ENCODE measurements at regions not wholly inside any gene's neighbourhood (a gene's known extent, or its start where the extent isn't known, plus 50 kb on each side); places are given as distances from the start of the nearest gene placed in this dataset.

DNA sequence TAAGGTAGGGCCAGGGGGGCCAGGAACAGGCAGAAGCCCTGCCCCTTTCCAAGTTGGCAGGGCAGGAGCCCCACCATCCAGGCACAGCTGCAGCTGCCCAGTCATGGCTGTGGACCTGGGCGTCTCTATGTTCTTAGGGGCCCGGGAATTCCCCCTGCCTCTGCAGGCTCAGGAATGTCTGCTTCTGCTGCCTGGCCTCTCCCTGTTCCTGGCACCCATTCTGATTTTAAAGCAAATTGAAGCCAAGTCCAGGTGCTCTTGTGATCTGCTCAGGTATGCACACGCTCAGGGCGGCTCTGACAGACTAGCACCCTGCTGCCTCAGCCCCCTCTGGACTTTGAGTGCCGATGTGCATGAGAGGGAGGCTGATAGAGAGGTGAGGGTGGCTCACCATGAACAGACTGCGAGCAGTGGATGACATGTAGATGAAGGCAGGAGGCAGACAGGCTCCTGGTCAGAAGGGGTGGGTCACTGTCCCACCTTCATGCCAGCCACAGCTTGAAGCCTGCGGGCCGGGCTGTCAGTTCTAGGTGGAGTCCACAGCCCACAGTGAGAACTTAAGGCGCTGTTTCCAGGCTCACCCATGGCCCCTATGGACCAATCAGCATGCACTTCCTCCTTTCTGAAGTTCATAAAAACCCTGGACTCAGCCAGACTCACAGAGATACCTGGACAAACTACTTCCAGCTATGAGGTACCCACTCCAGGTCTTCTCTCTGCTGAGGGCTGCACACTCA is 747.8 kb upstream of the GBE1 start:
- no peaks in the 10 kb centered on the region for H3K9me3 ChIP-seq (ENCODE audit: low read depth, low read length)
- no peaks in the 10 kb centered on the region for H3K36me3 ChIP-seq (ENCODE audit: insufficient read depth, low read length)
- no peak overlapping the region for H3K4me3 ChIP-seq
- no peak overlapping the region for H3K9ac ChIP-seq (ENCODE audit: insufficient read length)
- TF ChIP-seq EZH2 (IDR thresholded peaks at IDR 0.05) (no peak), FOXP2 (optimal IDR thresholded peaks at IDR 0.05; ENCODE audit: control extremely low read depth, extremely low read length, insufficient read depth) (no peak), POLR2AphosphoS5 (IDR thresholded peaks at IDR 0.05; ENCODE audit: borderline replicate concordance, low read depth, low read length) (no peak)
- no peak overlapping the region for H3K27ac ChIP-seq
- DNase-seq (ENCODE audit: low read depth, low spot score) = no peak

GRCh38 chr3:82506204-82506603 is 744.8 kb upstream of the GBE1 start:
- no peak for TF ChIP-seq FOXP2 (optimal IDR thresholded peaks at IDR 0.05; ENCODE audit: control extremely low read depth, extremely low read length, insufficient read depth)
- TF ChIP-seq EZH2 (IDR thresholded peaks at IDR 0.05) = no peak
- no peak for TF ChIP-seq POLR2AphosphoS5 (IDR thresholded peaks at IDR 0.05; ENCODE audit: borderline replicate concordance, low read depth, low read length)
- Histone ChIP-seq H3K9me3 (ENCODE audit: low read depth, low read length) (no peaks in the 10 kb centered on the region), H3K9ac (ENCODE audit: insufficient read length) (no peak overlapping the region), H3K36me3 (ENCODE audit: insufficient read depth, low read length) (no peaks in the 10 kb centered on the region), H3K27ac (no peak overlapping the region), H3K4me3 (no peak overlapping the region)
- DNase-seq (ENCODE audit: low read depth, low spot score) = no peak

GRCh38 chr3:82505079-82505756 is 743.8 kb upstream of the GBE1 start:
- DNase-seq (ENCODE audit: low read depth, low spot score) = no peak
- Histone ChIP-seq H3K36me3 (ENCODE audit: insufficient read depth, low read length) (no peaks in the 10 kb centered on the region), H3K27ac (no peak overlapping the region), H3K9ac (ENCODE audit: insufficient read length) (no peak overlapping the region), H3K9me3 (ENCODE audit: low read depth, low read length) (no peaks in the 10 kb centered on the region), H3K4me3 (no peak overlapping the region)
- TF ChIP-seq FOXP2 (optimal IDR thresholded peaks at IDR 0.05; ENCODE audit: control extremely low read depth, extremely low read length, insufficient read depth) (no peak), EZH2 (IDR thresholded peaks at IDR 0.05) (no peak), POLR2AphosphoS5 (IDR thresholded peaks at IDR 0.05; ENCODE audit: borderline replicate concordance, low read depth, low read length) (no peak)

- Histone ChIP-seq H3K9ac (ENCODE audit: insufficient read length) (no peak overlapping the region), H3K9me3 (ENCODE audit: low read depth, low read length) (no peaks in the 10 kb centered on the region), H3K36me3 (ENCODE audit: insufficient read depth, low read length) (no peaks in the 10 kb centered on the region), H3K4me3 (no peak overlapping the region), H3K27ac (no peak overlapping the region)
- no peak for TF ChIP-seq EZH2 (IDR thresholded peaks at IDR 0.05)
- TF ChIP-seq POLR2AphosphoS5 (IDR thresholded peaks at IDR 0.05; ENCODE audit: borderline replicate concordance, low read depth, low read length) = no peak
- TF ChIP-seq FOXP2 (optimal IDR thresholded peaks at IDR 0.05; ENCODE audit: control extremely low read depth, extremely low read length, insufficient read depth) = no peak
- no peak for DNase-seq (ENCODE audit: low read depth, low spot score)
These were observed 736.7 kb upstream of the GBE1 start for GRCh38 chr3:82498186-82498585.

DNA sequence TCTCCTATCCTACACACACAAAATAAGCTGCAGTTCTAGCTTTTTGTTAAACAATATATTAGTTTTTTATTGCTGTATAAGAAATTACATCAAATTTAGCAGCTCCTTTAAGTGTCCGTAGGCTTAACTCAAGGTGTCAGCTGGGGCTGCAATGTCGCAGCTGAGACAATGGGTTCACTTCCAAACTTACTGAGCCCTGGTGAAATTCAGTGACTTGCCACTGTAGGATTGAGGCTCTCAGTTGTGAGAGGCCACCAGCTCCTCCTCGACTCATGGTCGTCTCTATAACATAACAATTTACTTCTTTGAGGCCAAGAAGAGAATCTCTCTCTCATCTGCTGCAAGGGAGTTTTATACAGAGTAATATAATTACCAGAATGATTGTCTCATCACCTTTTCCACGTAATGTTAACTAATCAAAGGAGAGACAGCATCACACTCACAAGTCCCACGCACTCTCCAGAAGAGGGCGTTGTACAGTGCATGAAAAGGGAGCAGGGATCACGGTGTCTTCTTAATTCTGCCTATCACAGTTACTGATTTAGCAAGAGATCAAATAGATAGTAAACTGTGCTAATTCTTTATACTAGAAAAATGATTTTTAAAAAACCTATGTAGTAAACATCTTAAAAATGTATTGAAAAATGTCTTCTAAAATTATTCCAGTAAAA is 735.6 kb upstream of the GBE1 start:
- TF ChIP-seq FOXP2 (optimal IDR thresholded peaks at IDR 0.05; ENCODE audit: control extremely low read depth, extremely low read length, insufficient read depth) (no peak), POLR2AphosphoS5 (IDR thresholded peaks at IDR 0.05; ENCODE audit: borderline replicate concordance, low read depth, low read length) (no peak), EZH2 (IDR thresholded peaks at IDR 0.05) (no peak)
- Histone ChIP-seq H3K36me3 (ENCODE audit: insufficient read depth, low read length) (no peaks in the 10 kb centered on the region), H3K4me3 (no peak overlapping the region), H3K27ac (no peak overlapping the region), H3K9me3 (ENCODE audit: low read depth, low read length) (no peaks in the 10 kb centered on the region), H3K9ac (ENCODE audit: insufficient read length) (no peak overlapping the region)
- peak; percentile 18 for DNase-seq (ENCODE audit: low read depth, low spot score)

- H3K4me3 ChIP-seq = no peak overlapping the region
- TF ChIP-seq FOXP2 (optimal IDR thresholded peaks at IDR 0.05; ENCODE audit: control extremely low read depth, extremely low read length, insufficient read depth) (no peak), EZH2 (IDR thresholded peaks at IDR 0.05) (no peak), POLR2AphosphoS5 (IDR thresholded peaks at IDR 0.05; ENCODE audit: borderline replicate concordance, low read depth, low read length) (no peak)
- no peaks in the 10 kb centered on the region for H3K36me3 ChIP-seq (ENCODE audit: insufficient read depth, low read length)
- no peak overlapping the region for H3K27ac ChIP-seq
- no peak overlapping the region for H3K9ac ChIP-seq (ENCODE audit: insufficient read length)
- no peaks in the 10 kb centered on the region for H3K9me3 ChIP-seq (ENCODE audit: low read depth, low read length)
- DNase-seq (ENCODE audit: low read depth, low spot score) = no peak
These were observed 734.2 kb upstream of the GBE1 start for GRCh38 chr3:82495655-82496054.

DNA sequence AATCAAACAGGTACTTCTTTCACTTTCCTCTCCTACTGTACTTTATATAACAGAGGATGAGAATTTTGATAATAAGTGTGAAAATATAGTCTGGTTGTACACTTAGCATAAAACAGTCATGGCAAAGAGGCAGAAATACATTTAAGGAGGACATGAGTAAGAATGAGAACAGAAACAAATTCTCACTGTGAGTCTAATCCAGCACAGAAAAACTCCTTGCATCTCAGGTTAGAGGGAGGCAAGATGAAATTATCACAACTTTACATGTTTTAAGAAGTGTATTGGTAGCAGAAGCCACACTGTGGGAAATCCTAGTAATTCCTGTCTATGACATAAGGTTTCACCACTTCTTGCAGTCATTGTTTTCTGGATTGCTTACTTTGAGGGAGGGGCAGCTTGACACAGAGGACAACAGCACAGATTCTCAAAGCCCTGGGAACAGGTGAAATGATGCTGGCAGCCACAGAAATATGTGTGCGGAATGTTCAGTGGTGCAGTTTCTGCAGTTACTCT is 733.6 kb upstream of the GBE1 start:
- Histone ChIP-seq H3K27ac (no peak overlapping the region), H3K9me3 (ENCODE audit: low read depth, low read length) (no peaks in the 10 kb centered on the region), H3K4me3 (no peak overlapping the region), H3K9ac (ENCODE audit: insufficient read length) (no peak overlapping the region), H3K36me3 (ENCODE audit: insufficient read depth, low read length) (no peaks in the 10 kb centered on the region)
- DNase-seq (ENCODE audit: low read depth, low spot score) = no peak
- TF ChIP-seq POLR2AphosphoS5 (IDR thresholded peaks at IDR 0.05; ENCODE audit: borderline replicate concordance, low read depth, low read length) (no peak), EZH2 (IDR thresholded peaks at IDR 0.05) (no peak), FOXP2 (optimal IDR thresholded peaks at IDR 0.05; ENCODE audit: control extremely low read depth, extremely low read length, insufficient read depth) (no peak)

DNA sequence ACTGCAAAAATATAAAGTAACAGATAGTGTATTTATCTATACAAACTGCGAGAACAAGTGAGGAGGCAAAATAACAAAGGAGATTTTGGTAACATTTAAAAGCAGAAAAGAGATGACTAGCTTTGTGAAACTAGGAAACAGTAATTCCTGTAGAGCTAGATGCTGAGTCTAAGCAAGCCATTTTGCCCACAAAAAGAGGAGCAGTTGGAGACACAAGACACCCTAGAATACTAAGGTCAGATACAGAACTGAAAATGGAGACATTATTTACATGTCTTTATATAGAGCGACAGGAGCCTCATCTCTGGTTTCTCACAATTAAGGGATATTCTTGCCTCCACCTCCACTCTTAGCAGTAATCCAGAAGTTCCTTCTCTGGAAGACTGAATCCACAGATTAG is 732.4 kb upstream of the GBE1 start:
- TF ChIP-seq EZH2 (IDR thresholded peaks at IDR 0.05) (no peak), FOXP2 (optimal IDR thresholded peaks at IDR 0.05; ENCODE audit: control extremely low read depth, extremely low read length, insufficient read depth) (no peak), POLR2AphosphoS5 (IDR thresholded peaks at IDR 0.05; ENCODE audit: borderline replicate concordance, low read depth, low read length) (no peak)

More for the DNA sequence above, 732.4 kb upstream of the GBE1 start:
- H3K27ac ChIP-seq = no peak overlapping the region
- DNase-seq (ENCODE audit: low read depth, low spot score) = no peak
- H3K9ac ChIP-seq (ENCODE audit: insufficient read length) = no peak overlapping the region
- no peaks in the 10 kb centered on the region for H3K9me3 ChIP-seq (ENCODE audit: low read depth, low read length)
- no peaks in the 10 kb centered on the region for H3K36me3 ChIP-seq (ENCODE audit: insufficient read depth, low read length)
- no peak overlapping the region for H3K4me3 ChIP-seq

All from SK-N-MC (cell line).